OCI-LY1 (cell line): ENCODE measurements at regions not wholly inside any gene's neighbourhood (a gene's known extent, or its start where the extent isn't known, plus 50 kb on each side); places are given as distances from the start of the nearest gene placed in this dataset.

Source experiments
- CTCF ChIP-seq: fragments of 200-600 bp; sonication (generic), shearing (Covaris generic); IDR thresholded peaks from 2 replicates; pipeline ENCODE4 v1.5.1; 2017; ENCODE audit warnings: mild to moderate bottlenecking, antibody characterized with exemption, low read length, moderate library complexity, mixed read lengths
- EZH2 ChIP-seq: fragments of 200-600 bp; sonication (generic), shearing (Covaris generic); IDR thresholded peaks from 2 replicates; pipeline ENCODE4 v1.8.0; 2017; ENCODE audit warnings: borderline replicate concordance, mixed run types, mild to moderate bottlenecking, antibody characterized with exemption, low read length, moderate library complexity, mixed read lengths

GRCh38 chr20:47972916-47973309 is 187.6 kb upstream of the SULF2 start:
- TF ChIP-seq CTCF (no peak), EZH2 (no peak)
